ENCODE measurements at regions not wholly inside any gene's neighbourhood (a gene's known extent, or its start where the extent isn't known, plus 50 kb on each side); places are given as distances from the start of the nearest gene placed in this dataset.
"Not testable (repeated sequence)": the region's sequence is repeated elsewhere in the genome, so short reads cannot be mapped to it uniquely, and the experiment has no call there.

GRCh38 chr14:71444030-71444822, 488.0 kb upstream of the RGS6 start:
- DNase-seq: no peak

GRCh38 chr14:71448431-71449315, 483.6 kb upstream of the RGS6 start:
- DNase-seq: no peak

- no peak for DNase-seq
Measured at GRCh38 chr14:71449316-71450055, 482.7 kb upstream of the RGS6 start.

GRCh38 chr14:71451501-71451900, 480.7 kb upstream of the RGS6 start:
- no peak for DNase-seq

- DNase-seq: peak; percentile 29 to 40
Measured at GRCh38 chr14:71452539-71452938, 479.7 kb upstream of the RGS6 start.

- DNase-seq: peak in 1 of 2 donors; percentile 22
Measured at GRCh38 chr14:71452987-71453386, 479.2 kb upstream of the RGS6 start.

GRCh38 chr14:71454010-71454409, 478.2 kb upstream of the RGS6 start:
- no peak for DNase-seq

GRCh38 chr14:71454513-71455332, 477.5 kb upstream of the RGS6 start:
- DNase-seq: no peak

GRCh38 chr14:71460091-71460490, 472.1 kb upstream of the RGS6 start:
- no peak for DNase-seq

GRCh38 chr14:71461617-71462016, 470.6 kb upstream of the RGS6 start:
- DNase-seq: not testable (repeated sequence)

GRCh38 chr14:71463807-71464206, 468.4 kb upstream of the RGS6 start:
- DNase-seq: no peak

GRCh38 chr14:71464840-71465239, 467.4 kb upstream of the RGS6 start:
- DNase-seq: no peak

- no peak for DNase-seq
Measured at GRCh38 chr14:71465316-71465715, 466.9 kb upstream of the RGS6 start.

GRCh38 chr14:71466251-71466650, 466.0 kb upstream of the RGS6 start:
- DNase-seq: no peak

- no peak for DNase-seq
Measured at GRCh38 chr14:71466946-71467345, 465.3 kb upstream of the RGS6 start.

GRCh38 chr14:71467361-71467811, 464.8 kb upstream of the RGS6 start:
- no peak for DNase-seq

GRCh38 chr14:71468701-71469100, 463.5 kb upstream of the RGS6 start:
- DNase-seq: no peak

GRCh38 chr14:71469643-71470335, 462.4 kb upstream of the RGS6 start:
- DNase-seq: no peak

- DNase-seq: no peak
Measured at GRCh38 chr14:71471634-71472355, 460.4 kb upstream of the RGS6 start.

GRCh38 chr14:71472356-71473340, 459.6 kb upstream of the RGS6 start:
- DNase-seq: peak in 1 of 2 donors; percentile 13

Data from inflammatory macrophage treated with lipopolysaccharide for 1 hour (primary cell).